ENCODE measurements at regions not wholly inside any gene's neighbourhood (a gene's known extent, or its start where the extent isn't known, plus 50 kb on each side); places are given as distances from the start of the nearest gene placed in this dataset.
A peak's percentile ranks its signal among the peaks of the same experiment; 100 is the strongest.
"Not testable (repeated sequence)": the region's sequence is repeated elsewhere in the genome, so short reads cannot be mapped to it uniquely, and the experiment has no call there.

GRCh38 chr1:168490306-168490705, 53.5 kb downstream of the XCL2 start:
- ATAC-seq (ENCODE audit: low FRiP score in 2 of 2) (no peak), DNase-seq (no peak)
- Histone ChIP-seq H3K4me1 (peaks cover 0 to 3% (median 2%) of the 10 kb centered on the region in 4 donors), H3K36me3 (no peaks in the 10 kb centered on the region), H3K4me3 (no peak overlapping the region), H3K27me3 (no peaks in the 10 kb centered on the region), H3K9me3 (no peaks in the 10 kb centered on the region), H3K27ac (no peak overlapping the region)
- TF ChIP-seq CTCF (IDR thresholded peaks at IDR 0.05) (no peak), EP300 (IDR thresholded peaks at IDR 0.05) (no peak), POLR2A (IDR thresholded peaks at IDR 0.05) (no peak), POLR2AphosphoS5 (IDR thresholded peaks at IDR 0.05) (no peak)

DNA sequence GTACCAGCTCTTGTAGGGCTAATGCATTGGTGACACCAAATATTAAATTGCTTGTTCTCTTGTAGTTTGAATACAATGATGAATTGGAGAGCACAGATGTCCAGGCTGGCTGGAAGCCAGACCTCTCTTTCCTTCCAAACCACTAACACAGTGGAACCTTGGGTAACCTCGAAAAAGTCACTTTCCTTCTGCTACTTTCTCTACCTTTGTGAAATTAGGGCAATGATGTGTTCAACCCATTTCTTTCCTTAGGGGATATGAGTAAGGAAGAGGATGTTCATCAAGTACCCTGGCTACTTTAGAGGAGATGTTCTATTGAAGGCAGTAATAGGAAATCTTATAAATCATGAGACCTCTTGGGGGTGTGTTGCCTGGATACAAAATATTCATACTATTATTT, 55.7 kb downstream of the XCL2 start:
- 18 to 24% methylated on average over 1 of the region's 1 CpG for WGBS, 2 donors
- DNase-seq (no peak), ATAC-seq (ENCODE audit: low FRiP score in 2 of 2) (peak in 1 of 2 donors; percentile 87)
- Histone ChIP-seq H3K27me3 (no peaks in the 10 kb centered on the region), H3K4me1 (peaks cover 4 to 14% (median 9%) of the 10 kb centered on the region in 4 donors), H3K27ac (no peak overlapping the region), H3K4me3 (no peak overlapping the region), H3K36me3 (no peaks in the 10 kb centered on the region), H3K9me3 (no peaks in the 10 kb centered on the region)
- TF ChIP-seq EP300 (IDR thresholded peaks at IDR 0.05), result no peak
- no peak for TF ChIP-seq POLR2AphosphoS5 (IDR thresholded peaks at IDR 0.05)
- no peak for TF ChIP-seq CTCF (IDR thresholded peaks at IDR 0.05)
- TF ChIP-seq POLR2A (IDR thresholded peaks at IDR 0.05), result no peak

DNA sequence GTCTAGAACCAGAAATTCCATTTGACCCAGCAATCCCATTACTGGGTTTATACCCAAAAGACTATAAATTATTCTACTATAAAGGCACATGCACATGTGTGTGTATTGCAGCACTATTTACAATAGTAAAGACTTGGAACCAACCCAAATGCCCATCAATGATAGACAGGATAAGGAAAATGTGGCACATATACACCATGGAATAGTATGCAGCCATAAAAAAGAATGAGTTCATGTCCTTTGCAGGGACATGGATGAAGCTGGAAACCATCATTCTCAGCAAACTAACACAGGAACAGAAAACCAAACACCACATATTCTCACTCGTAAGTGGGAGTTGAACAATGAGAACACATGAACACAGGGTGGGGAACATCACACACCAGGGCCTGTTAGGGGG, 57.0 kb downstream of the XCL2 start:
- not testable (repeated sequence) for H3K36me3 ChIP-seq; H3K27ac ChIP-seq; H3K4me3 ChIP-seq; ATAC-seq (ENCODE audit: low FRiP score in 2 of 2); H3K27me3 ChIP-seq; DNase-seq; H3K9me3 ChIP-seq
- peaks cover 4 to 16% (median 9%) of the 10 kb centered on the region in 4 donors for H3K4me1 ChIP-seq
- WGBS, 2 donors, result 87 to 95% methylated on average over 1 of the region's 1 CpG

DNA sequence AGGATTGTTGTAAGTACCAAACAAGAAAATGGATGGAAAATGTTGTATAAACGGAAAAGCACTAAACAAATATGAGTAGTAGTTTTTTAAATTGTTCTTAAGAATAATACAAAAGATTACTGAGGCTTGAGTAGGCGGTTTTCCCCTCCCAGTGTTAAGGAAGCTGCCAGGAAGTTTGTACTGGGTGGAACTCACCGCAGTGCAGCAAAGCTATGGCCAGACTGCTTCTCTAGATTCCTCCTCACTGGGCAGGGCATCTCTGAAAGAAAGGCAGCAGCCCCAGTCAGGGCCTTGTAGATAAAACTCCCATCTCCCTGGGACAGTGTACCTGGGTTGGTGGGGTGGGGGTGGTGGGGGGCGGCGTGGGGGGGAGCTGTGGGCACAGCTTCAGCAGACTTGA, 58.7 kb downstream of the XCL2 start:
- Histone ChIP-seq H3K27me3 (no peaks in the 10 kb centered on the region), H3K36me3 (no peaks in the 10 kb centered on the region), H3K4me3 (no peak overlapping the region), H3K27ac (no peak overlapping the region), H3K4me1 (peaks cover 4 to 16% (median 9%) of the 10 kb centered on the region in 4 donors), H3K9me3 (no peaks in the 10 kb centered on the region)
- ATAC-seq (ENCODE audit: low FRiP score in 2 of 2) (peak in 1 of 2 donors; percentile 69), DNase-seq (no peak)
- 7 to 12% methylated on average over 3 of the region's 5 CpGs for WGBS, 2 donors
- TF ChIP-seq POLR2AphosphoS5 (IDR thresholded peaks at IDR 0.05) (no peak), EP300 (IDR thresholded peaks at IDR 0.05) (no peak), POLR2A (IDR thresholded peaks at IDR 0.05) (no peak), CTCF (IDR thresholded peaks at IDR 0.05) (no peak)

- Histone ChIP-seq H3K27ac (no peak overlapping the region), H3K27me3 (no peaks in the 10 kb centered on the region), H3K4me3 (no peak overlapping the region), H3K9me3 (no peaks in the 10 kb centered on the region), H3K36me3 (no peaks in the 10 kb centered on the region), H3K4me1 (peaks cover 4 to 16% (median 9%) of the 10 kb centered on the region in 4 donors)
- TF ChIP-seq POLR2A (IDR thresholded peaks at IDR 0.05) (no peak), EP300 (IDR thresholded peaks at IDR 0.05) (no peak), CTCF (IDR thresholded peaks at IDR 0.05) (no peak), POLR2AphosphoS5 (IDR thresholded peaks at IDR 0.05) (no peak)
- ATAC-seq (ENCODE audit: low FRiP score in 2 of 2) (no peak), DNase-seq (no peak)
Measured at GRCh38 chr1:168484083-168484482, 59.7 kb downstream of the XCL2 start.

All from upper lobe of left lung (tissue), 6 donors.